GM23338 (cell line): ENCODE measurements at regions not wholly inside any gene's neighbourhood (a gene's known extent, or its start where the extent isn't known, plus 50 kb on each side); places are given as distances from the start of the nearest gene placed in this dataset.

Experiments
- ATAC-seq: fragments of 200-7000 bp; cut with Tn5 transposase; 3 replicates; pipeline ENCODE4 v1.9.1; 2020
- DNase-seq: peaks from one replicate; pipeline ENCODE4 v3.0.0-alpha.2; 2015; ENCODE audit warnings: low spot score
- H2AFZ ChIP-seq: fragments of 200-600 bp; sonication (generic); 2 replicates; pipeline ENCODE4 v1.8.0; 2016; ENCODE audit warnings: antibody characterized with exemption, mild to moderate bottlenecking, moderate library complexity
- H3F3A ChIP-seq: fragments of 200-600 bp; sonication (generic); replicated peaks from 2 replicates; pipeline ENCODE4 v1.8.0; 2017; ENCODE audit warnings: antibody characterized with exemption, mixed run types, low read depth
- H3K27ac ChIP-seq: fragments of 200-600 bp; sonication (generic); 2 replicates; pipeline ENCODE4 v1.6.1; 2016; ENCODE audit warnings: low read depth
- H3K27me3 ChIP-seq: fragments of 200-600 bp; sonication (generic); 2 replicates; pipeline ENCODE4 v1.8.0; 2016; ENCODE audit warnings: mild to moderate bottlenecking, mixed run types, moderate library complexity; ENCODE audit not compliant: insufficient read depth
- H3K36me3 ChIP-seq: fragments of 200-600 bp; sonication (generic); 2 replicates; pipeline ENCODE4 v1.8.0; 2016; ENCODE audit warnings: mild to moderate bottlenecking; ENCODE audit not compliant: insufficient read depth
- H3K4me1 ChIP-seq: fragments of 200-600 bp; sonication (generic); 2 replicates; pipeline ENCODE4 v1.8.0; 2016; ENCODE audit warnings: mild to moderate bottlenecking, moderate library complexity; ENCODE audit not compliant: insufficient read depth
- H3K4me2 ChIP-seq: fragments of 200-600 bp; sonication (generic); 2 replicates; pipeline ENCODE4 v1.7.1; 2017; ENCODE audit warnings: mixed run types
- H3K4me3 ChIP-seq: fragments of 200-600 bp; sonication (generic); 2 replicates; pipeline ENCODE4 v1.6.1; 2016; ENCODE audit warnings: mixed run types
- H3K79me2 ChIP-seq: fragments of 200-600 bp; sonication (generic); replicated peaks from 2 replicates; pipeline ENCODE4 v1.8.0; 2017; ENCODE audit warnings: mild to moderate bottlenecking; ENCODE audit not compliant: insufficient read depth
- H3K9me2 ChIP-seq: fragments of 200-600 bp; sonication (generic); 2 replicates; pipeline ENCODE4 v1.8.0; 2017; ENCODE audit not compliant: insufficient read depth
- H4K20me1 ChIP-seq: fragments of 200-600 bp; sonication (generic); replicated peaks from 2 replicates; pipeline ENCODE4 v1.8.0; 2017; ENCODE audit warnings: mild to moderate bottlenecking; ENCODE audit not compliant: insufficient read depth
- H3K27ac Mint-ChIP-seq: 2 replicates; pipeline ENCODE4 v1.8.0; 2020; ENCODE audit warnings: inconsistent platforms, mild to moderate bottlenecking, moderate library complexity, mixed read lengths
- H3K27me3 Mint-ChIP-seq: 3 replicates; pipeline ENCODE4 v1.8.0; 2022; ENCODE audit warnings: low read depth, mild to moderate bottlenecking, moderate library complexity, mixed read lengths, inconsistent platforms; ENCODE audit not compliant: insufficient read depth, poor library complexity
- H3K36me3 Mint-ChIP-seq: 3 replicates; pipeline ENCODE4 v1.8.0; 2021; ENCODE audit warnings: low read depth, mild to moderate bottlenecking, inconsistent platforms, moderate library complexity, mixed read lengths
- H3K4me1 Mint-ChIP-seq: 3 replicates; pipeline ENCODE4 v1.8.0; 2020; ENCODE audit warnings: mild to moderate bottlenecking, inconsistent platforms, mixed read lengths
- H3K4me3 Mint-ChIP-seq: 3 replicates; pipeline ENCODE4 v1.8.0; 2021; ENCODE audit warnings: moderate library complexity, mild to moderate bottlenecking, inconsistent platforms, mixed read lengths
- H3K9me3 Mint-ChIP-seq: 3 replicates; pipeline ENCODE4 v1.8.0; 2020; ENCODE audit warnings: moderate library complexity, mild to moderate bottlenecking, inconsistent platforms, mixed read lengths
- EZH2 ChIP-seq: fragments of 200-600 bp; sonication (generic); IDR thresholded peaks from one replicate; pipeline ENCODE4 v1.8.0; 2017; ENCODE audit warnings: antibody characterized with exemption, mild to moderate bottlenecking, low read depth; ENCODE audit not compliant: unreplicated experiment
- JUNB ChIP-seq: IDR thresholded peaks from one replicate; pipeline ENCODE4 v1.6.1; 2016; ENCODE audit warnings: antibody characterized with exemption; ENCODE audit not compliant: unreplicated experiment
- STAT1 ChIP-seq: IDR thresholded peaks from one replicate; pipeline ENCODE4 v1.6.1; 2016; ENCODE audit warnings: antibody characterized with exemption; ENCODE audit not compliant: unreplicated experiment
- ZNF462 ChIP-seq: fragments of 250-450 bp; sonication (Bioruptor Pico); IDR thresholded peaks from 2 replicates; pipeline ENCODE4 v1.5.0; 2020; ENCODE audit warnings: mild to moderate bottlenecking, moderate library complexity
- TF ChIP-seq, protein P1 (sequence below): IDR thresholded peaks from one replicate; pipeline ENCODE4 v1.6.1; 2018; ENCODE audit warnings: antibody characterized with exemption; ENCODE audit not compliant: unreplicated experiment

- H3K4me3 ChIP-seq: no peak overlapping the region
- H3K27me3 ChIP-seq: no peaks in the 10 kb centered on the region
- no peak overlapping the region for H3K4me2 ChIP-seq
- DNase-seq (no peak), ATAC-seq (no peak)
- no peaks in the 10 kb centered on the region for H3K4me1 Mint-ChIP-seq
- 0 out of 2 replicates have a peak, but pooled peaks cover 7% of the 10 kb centered on the region for H3K9me2 ChIP-seq
- H3K27me3 Mint-ChIP-seq: peaks cover 5% of the 10 kb centered on the region
- H3F3A ChIP-seq: no peaks in the 10 kb centered on the region
- no peak overlapping the region for H3K4me3 Mint-ChIP-seq
- H3K4me1 ChIP-seq: no peaks in the 10 kb centered on the region
- H3K27ac ChIP-seq: no peak overlapping the region
- no peaks in the 10 kb centered on the region for H3K79me2 ChIP-seq
- H3K9me3 Mint-ChIP-seq: no peaks in the 10 kb centered on the region; the same call in 2 of the 3 replicates
- no peak overlapping the region for H3K27ac Mint-ChIP-seq
- no peak for TF ChIP-seq JUNB
- TF ChIP-seq EZH2: no peak
- TF ChIP-seq STAT1: no peak
- TF ChIP-seq, protein P1, sequence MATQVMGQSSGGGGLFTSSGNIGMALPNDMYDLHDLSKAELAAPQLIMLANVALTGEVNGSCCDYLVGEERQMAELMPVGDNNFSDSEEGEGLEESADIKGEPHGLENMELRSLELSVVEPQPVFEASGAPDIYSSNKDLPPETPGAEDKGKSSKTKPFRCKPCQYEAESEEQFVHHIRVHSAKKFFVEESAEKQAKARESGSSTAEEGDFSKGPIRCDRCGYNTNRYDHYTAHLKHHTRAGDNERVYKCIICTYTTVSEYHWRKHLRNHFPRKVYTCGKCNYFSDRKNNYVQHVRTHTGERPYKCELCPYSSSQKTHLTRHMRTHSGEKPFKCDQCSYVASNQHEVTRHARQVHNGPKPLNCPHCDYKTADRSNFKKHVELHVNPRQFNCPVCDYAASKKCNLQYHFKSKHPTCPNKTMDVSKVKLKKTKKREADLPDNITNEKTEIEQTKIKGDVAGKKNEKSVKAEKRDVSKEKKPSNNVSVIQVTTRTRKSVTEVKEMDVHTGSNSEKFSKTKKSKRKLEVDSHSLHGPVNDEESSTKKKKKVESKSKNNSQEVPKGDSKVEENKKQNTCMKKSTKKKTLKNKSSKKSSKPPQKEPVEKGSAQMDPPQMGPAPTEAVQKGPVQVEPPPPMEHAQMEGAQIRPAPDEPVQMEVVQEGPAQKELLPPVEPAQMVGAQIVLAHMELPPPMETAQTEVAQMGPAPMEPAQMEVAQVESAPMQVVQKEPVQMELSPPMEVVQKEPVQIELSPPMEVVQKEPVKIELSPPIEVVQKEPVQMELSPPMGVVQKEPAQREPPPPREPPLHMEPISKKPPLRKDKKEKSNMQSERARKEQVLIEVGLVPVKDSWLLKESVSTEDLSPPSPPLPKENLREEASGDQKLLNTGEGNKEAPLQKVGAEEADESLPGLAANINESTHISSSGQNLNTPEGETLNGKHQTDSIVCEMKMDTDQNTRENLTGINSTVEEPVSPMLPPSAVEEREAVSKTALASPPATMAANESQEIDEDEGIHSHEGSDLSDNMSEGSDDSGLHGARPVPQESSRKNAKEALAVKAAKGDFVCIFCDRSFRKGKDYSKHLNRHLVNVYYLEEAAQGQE: no peak
- no peak for TF ChIP-seq ZNF462 (CRISPR knock-in tag)
- H3K36me3 Mint-ChIP-seq: no peaks in the 10 kb centered on the region
- H3K36me3 ChIP-seq: no peaks in the 10 kb centered on the region
- H2AFZ ChIP-seq: no peak overlapping the region; the same call in 1 of the 2 replicates
- H4K20me1 ChIP-seq: no peaks in the 10 kb centered on the region
Measured at GRCh38 chr15:93413745-93414144, 324.7 kb upstream of the RGMA start.
